ENCODE measurements at regions not wholly inside any gene's neighbourhood (a gene's known extent, or its start where the extent isn't known, plus 50 kb on each side); places are given as distances from the start of the nearest gene placed in this dataset.

DNA sequence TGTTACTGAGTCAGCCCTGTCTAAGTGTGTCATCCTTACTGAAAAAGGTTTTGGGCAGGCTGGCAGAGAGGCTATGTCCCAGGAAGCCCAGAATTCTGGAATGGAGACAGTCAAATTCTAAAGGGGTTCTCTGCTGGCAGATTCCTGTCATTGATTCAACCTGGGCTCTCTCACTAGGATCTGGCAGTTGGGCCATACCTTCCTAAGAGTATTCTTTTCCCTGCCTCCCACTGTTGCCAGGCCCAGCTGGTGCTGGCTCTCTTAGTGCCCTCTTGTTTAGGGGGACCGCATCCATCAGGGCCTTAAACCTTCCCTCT lies 85.0 kb upstream of the EGLN3 start:
- H3K27ac ChIP-seq = peak overlapping the region in 1 of 3 donors; percentile 72
- intact Hi-C loops (cut with DNase I) = no loop called here
- no CpG with 5 or more reads among the region's 1 CpG for WGBS (ENCODE audit: insufficient coverage, low coverage, low lambda C conversion rate, missing lambda C conversion rate)
- no peaks in the 10 kb centered on the region for H3K27me3 ChIP-seq
- H3K9me3 ChIP-seq = no peaks in the 10 kb centered on the region
- no peaks in the 10 kb centered on the region for H3K4me1 ChIP-seq
- no peaks in the 10 kb centered on the region for H3K36me3 ChIP-seq
- ATAC-seq = no peak
- DNase-seq = no peak
- no peak overlapping the region for H3K4me3 ChIP-seq
- TF ChIP-seq, protein P1, sequence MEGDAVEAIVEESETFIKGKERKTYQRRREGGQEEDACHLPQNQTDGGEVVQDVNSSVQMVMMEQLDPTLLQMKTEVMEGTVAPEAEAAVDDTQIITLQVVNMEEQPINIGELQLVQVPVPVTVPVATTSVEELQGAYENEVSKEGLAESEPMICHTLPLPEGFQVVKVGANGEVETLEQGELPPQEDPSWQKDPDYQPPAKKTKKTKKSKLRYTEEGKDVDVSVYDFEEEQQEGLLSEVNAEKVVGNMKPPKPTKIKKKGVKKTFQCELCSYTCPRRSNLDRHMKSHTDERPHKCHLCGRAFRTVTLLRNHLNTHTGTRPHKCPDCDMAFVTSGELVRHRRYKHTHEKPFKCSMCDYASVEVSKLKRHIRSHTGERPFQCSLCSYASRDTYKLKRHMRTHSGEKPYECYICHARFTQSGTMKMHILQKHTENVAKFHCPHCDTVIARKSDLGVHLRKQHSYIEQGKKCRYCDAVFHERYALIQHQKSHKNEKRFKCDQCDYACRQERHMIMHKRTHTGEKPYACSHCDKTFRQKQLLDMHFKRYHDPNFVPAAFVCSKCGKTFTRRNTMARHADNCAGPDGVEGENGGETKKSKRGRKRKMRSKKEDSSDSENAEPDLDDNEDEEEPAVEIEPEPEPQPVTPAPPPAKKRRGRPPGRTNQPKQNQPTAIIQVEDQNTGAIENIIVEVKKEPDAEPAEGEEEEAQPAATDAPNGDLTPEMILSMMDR (IDR thresholded peaks at IDR 0.05) = no peak
- no peak for TF ChIP-seq POLR2A (IDR thresholded peaks at IDR 0.05)

DNA sequence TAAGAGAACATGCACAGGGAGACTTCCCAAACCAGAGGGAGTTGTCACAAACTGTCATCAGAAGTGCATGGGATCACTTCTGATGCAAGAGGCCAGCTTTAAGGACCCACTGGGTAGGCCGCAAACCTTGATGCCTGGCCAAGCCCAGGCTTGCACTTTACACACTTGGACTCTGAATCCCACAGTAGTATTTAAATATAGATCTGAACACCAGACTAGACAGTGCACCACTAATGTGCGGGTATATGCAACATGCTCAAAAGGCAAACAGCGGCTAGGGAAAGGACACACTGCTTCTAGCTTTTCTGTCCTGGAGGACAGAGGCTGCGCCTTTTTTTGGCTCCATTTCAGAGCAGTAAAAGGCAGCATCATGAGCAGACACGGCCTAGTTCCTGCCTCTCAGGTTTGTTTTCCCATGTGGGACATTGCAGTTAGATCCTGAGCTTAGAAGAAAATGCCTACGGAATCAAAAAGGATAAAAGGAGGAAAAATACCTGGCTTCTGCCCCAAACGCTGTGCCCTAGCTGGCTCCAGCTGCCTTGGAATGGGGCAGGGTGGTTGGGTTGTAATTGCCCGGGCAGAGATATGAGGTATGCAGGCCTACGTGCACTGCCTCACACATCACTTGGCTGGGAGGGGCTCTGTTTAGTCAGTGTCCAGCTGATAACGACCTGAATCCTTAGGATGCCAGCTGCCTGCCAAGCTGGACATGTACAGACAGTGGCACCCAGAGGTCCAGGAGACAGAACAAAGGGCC lies 84.5 kb upstream of the EGLN3 start:
- no peaks in the 10 kb centered on the region for H3K9me3 ChIP-seq
- DNase-seq (peak in 2 of 3 donors; percentile 46 to 77), ATAC-seq (peak in 3 of 4 donors; percentile 26 to 70 (median 60))
- no peak overlapping the region for H3K4me3 ChIP-seq
- TF ChIP-seq, protein P1 (IDR thresholded peaks at IDR 0.05) = no peak
- TF ChIP-seq POLR2A (IDR thresholded peaks at IDR 0.05) = no peak
- H3K27ac ChIP-seq = peak overlapping the region in 1 of 3 donors; percentile 72
- H3K4me1 ChIP-seq = no peaks in the 10 kb centered on the region
- no peaks in the 10 kb centered on the region for H3K27me3 ChIP-seq
- intact Hi-C loops (cut with DNase I) = no loop called here
- WGBS (ENCODE audit: insufficient coverage, low coverage, low lambda C conversion rate, missing lambda C conversion rate) = 61% methylated on average over 5 of the region's 10 CpGs
- no peaks in the 10 kb centered on the region for H3K36me3 ChIP-seq

DNA sequence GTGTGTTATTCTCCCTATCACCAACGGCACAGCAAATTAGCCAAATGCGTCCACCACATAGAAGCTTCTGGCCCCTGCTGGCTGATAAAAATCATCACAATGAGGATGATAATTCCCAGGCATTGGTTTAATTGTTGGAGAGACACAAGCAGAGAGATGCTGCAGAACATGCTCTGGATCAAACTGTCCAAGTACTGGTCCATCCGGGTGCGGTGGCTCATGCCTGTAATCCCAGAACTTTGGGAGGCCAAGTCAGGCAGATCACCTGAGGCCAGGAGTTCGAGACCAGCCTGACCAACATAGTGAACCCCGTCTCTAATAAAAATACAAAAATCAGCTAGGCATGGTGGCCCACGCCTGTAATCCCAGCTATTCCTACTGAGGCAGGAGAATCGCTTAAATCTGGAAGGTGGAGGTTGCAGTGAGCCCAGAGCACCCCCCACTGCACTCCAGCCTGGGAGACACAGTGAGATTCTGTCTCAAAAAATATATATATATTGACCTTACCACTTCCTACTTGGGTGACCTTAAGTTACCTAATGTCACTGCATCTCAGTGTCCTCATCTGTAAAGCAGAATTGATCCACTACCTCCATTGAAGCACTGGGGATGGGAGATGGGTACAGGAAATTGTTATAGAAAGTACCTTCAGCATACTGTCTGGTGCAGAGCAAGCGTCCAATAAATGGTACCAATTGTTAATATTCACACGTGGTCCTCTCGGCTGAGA lies 83.7 kb upstream of the EGLN3 start:
- no peaks in the 10 kb centered on the region for H3K9me3 ChIP-seq
- DNase-seq (no peak), ATAC-seq (no peak)
- no peaks in the 10 kb centered on the region for H3K27me3 ChIP-seq
- no peaks in the 10 kb centered on the region for H3K36me3 ChIP-seq
- H3K27ac ChIP-seq = no peak overlapping the region
- H3K4me3 ChIP-seq = no peak overlapping the region
- H3K4me1 ChIP-seq = no peaks in the 10 kb centered on the region
- intact Hi-C loops (cut with DNase I) = no loop called here
- TF ChIP-seq, protein P1 (IDR thresholded peaks at IDR 0.05) = no peak
- no peak for TF ChIP-seq POLR2A (IDR thresholded peaks at IDR 0.05)
- 72% methylated on average over 8 of the region's 11 CpGs for WGBS (ENCODE audit: insufficient coverage, low coverage, low lambda C conversion rate, missing lambda C conversion rate)

DNA sequence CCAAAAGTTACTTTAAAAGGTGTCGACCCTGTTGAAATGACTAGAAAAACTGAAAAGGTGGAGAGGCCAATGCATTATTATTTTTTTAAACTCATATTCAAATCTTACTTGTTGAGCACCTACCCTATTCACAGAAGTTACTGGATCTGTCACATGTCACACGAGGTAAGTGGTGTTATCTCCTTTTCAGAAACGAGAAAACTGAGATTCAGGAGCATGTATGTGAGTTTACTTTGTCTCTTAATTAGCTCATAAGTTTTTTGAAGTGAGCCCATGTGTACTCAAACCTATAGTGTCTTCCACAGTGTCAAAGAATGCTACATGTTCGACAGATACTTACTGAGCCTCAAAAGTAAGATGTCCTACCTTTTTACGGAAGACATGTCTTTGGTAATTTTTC lies 81.8 kb upstream of the EGLN3 start:
- Histone ChIP-seq H3K27ac (no peak overlapping the region), H3K4me3 (no peak overlapping the region), H3K9me3 (no peaks in the 10 kb centered on the region), H3K4me1 (no peaks in the 10 kb centered on the region), H3K27me3 (no peaks in the 10 kb centered on the region), H3K36me3 (no peaks in the 10 kb centered on the region)
- WGBS (ENCODE audit: insufficient coverage, low coverage, low lambda C conversion rate, missing lambda C conversion rate) = 57% methylated on average over 5 of the region's 5 CpGs
- no peak for ATAC-seq
- no peak for TF ChIP-seq POLR2A (IDR thresholded peaks at IDR 0.05)
- TF ChIP-seq, protein P1 (IDR thresholded peaks at IDR 0.05) = no peak
- DNase-seq = no peak
- intact Hi-C loops (cut with DNase I) = no loop called here

Data from right lobe of liver (tissue), 6 donors.